Pancreas (tissue), 10 donors: ENCODE measurements at regions not wholly inside any gene's neighbourhood (a gene's known extent, or its start where the extent isn't known, plus 50 kb on each side); places are given as distances from the start of the nearest gene placed in this dataset.

Experiments used
- ATAC-seq, 4 donors: fragments of 200-7000 bp; cut with Tn5 transposase; one replicate each; pipeline versions ENCODE4 v1.8.0 to v1.9.1; 2020; ENCODE audit warnings: mild to moderate bottlenecking in 4 of 4, moderate library complexity in 4 of 4
- DNase-seq, 6 donors: peaks; one replicate each; pipeline ENCODE4 v3.0.0-alpha.2; 2020
- FAIRE-seq: peaks from 2 replicates; lab custom pipeline; 2012; peaks lifted over from hg19 to GRCh38; lab: Jason Lieb, UNC
- H3K27ac ChIP-seq, 4 donors: fragments of 200-600 bp; sonication (generic); 1 replicate in 3 of 4; 2 replicates in 1 of 4; pipeline versions ENCODE4 v1.5.0 to v1.8.0; 2020
- H3K27me3 ChIP-seq, 4 donors: fragments of 200-600 bp; one replicate each; pipeline ENCODE4 v1.8.0; 2021
- H3K36me3 ChIP-seq, 3 donors: fragments of 200-600 bp; sonication (generic) in 1 of 3; one replicate each; pipeline versions ENCODE4 v1.5.0 to v1.8.0; 2020 to 2021
- H3K4me1 ChIP-seq, 3 donors: fragments of 200-600 bp; one replicate each; pipeline ENCODE4 v1.8.0; 2021
- H3K4me3 ChIP-seq, 4 donors: fragments of 200-600 bp; sonication (generic) in 2 of 4; one replicate each; pipeline versions ENCODE4 v1.5.0 to v1.8.0; 2020 to 2021
- H3K9me3 ChIP-seq, 4 donors: fragments of 200-600 bp; one replicate each; pipeline ENCODE4 v1.8.0; 2021
- CTCF ChIP-seq, 4 donors: fragments of 200-600 bp; sonication (generic) in 3 of 4; IDR thresholded peaks; one replicate each; pipeline versions ENCODE4 v1.5.0 to v1.8.0; 2021; ENCODE audit warnings: antibody characterized with exemption in 4 of 4
- WGBS, 2 donors: extraction: QIAGEN DNeasy Blood & Tissue Kit; methylation state at CpG; one replicate each; pipeline ENCODE4 v1.1.7; 2013; 5-methylcytosine and 5-hydroxymethylcytosine counted together
- intact Hi-C, 3 donors: fragments of 100-400 bp; cut with DNase I; formaldehyde crosslinking; loops; one replicate each; pipeline versions ENCODE4 v1.11.1 to v1.14.2; 2022
- donor health status: healthy with polysubstance abuse.
- donor health status: DM: no; HTN: no; CAD: no; lungs with moderate emphysema.
- donor health status: DM: no; HTN: no; CAD: no.
- donor health status: control.
- donor health status: control.
- donor health status: Bipolar disorder and iron deficiency.
- donor health status: DM: yes; HTN: yes; CAD: no.
- donor health status: DM: no; HTN: no; CAD: no.
- donor health status: DM: no; HTN: no; CAD: no.
- donor health status: DM: yes; HTN: yes; CAD: no.

DNA sequence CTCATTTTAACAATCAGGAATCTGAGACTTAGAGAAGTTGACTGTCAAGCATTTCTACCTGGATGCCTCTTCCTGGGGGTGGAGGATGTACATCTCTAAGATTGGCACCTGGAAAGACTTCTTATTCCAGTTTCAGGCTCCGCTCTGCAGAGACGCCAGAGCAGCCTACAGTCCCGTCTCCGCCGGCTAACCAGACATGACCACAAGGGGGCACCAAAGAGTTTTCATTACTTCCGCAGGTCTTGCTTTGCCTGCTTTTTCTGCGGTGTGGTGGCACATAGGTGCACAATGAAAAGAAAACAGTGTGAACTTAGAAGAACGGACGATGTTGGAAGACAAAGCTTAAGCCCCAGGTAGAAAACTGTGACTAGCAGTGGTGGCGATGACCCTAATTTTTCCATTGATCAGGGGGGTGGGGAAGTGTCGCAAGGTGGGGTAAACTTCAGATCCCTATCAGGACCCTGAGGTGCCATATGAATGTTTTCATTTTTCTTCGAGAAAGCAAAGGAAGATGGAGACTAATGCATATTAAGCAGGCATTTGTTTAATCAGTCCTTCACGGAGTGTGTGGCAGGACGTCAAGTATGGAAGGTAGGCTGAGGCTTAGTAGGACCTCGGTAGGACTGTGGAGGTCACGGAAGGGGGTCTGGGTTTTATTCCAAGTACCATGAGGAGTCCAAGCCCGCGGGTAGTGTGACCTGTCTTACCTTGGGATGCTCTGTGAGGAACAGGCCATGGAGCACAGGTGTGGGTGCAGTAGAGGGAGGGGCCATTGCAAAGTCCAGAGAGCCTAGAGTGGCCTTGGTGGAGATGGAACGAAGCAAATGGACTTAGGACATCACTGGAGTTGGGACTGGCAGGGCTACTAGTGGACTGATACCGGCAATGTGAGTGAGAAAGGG lies 60.1 kb upstream of the SORCS3 start:
- intact Hi-C loops, result no loop called here
- no peaks in the 10 kb centered on the region for H3K4me1 ChIP-seq
- H3K27ac ChIP-seq, result no peak overlapping the region
- no peaks in the 10 kb centered on the region for H3K9me3 ChIP-seq
- TF ChIP-seq CTCF (IDR thresholded peaks at IDR 0.05), result peak; percentile 70 to 91 (median 88)
- no peaks in the 10 kb centered on the region for H3K36me3 ChIP-seq
- H3K27me3 ChIP-seq, result peaks cover 0 to 9% (median 0%) of the 10 kb centered on the region in 4 donors
- DNase-seq, result peak; percentile 51 to 84 (median 70)
- peak; percentile 13 for FAIRE-seq
- peak; percentile 80 to 96 (median 94) for ATAC-seq
- WGBS, 2 donors, result 28 to 33% methylated on average over 20 of the region's 20 CpGs
- H3K4me3 ChIP-seq, result no peak overlapping the region

- DNase-seq (no peak), ATAC-seq (no peak), FAIRE-seq (no peak)
- no peak for TF ChIP-seq CTCF (IDR thresholded peaks at IDR 0.05)
- Histone ChIP-seq H3K4me3 (no peak overlapping the region), H3K27me3 (peaks cover 0 to 9% (median 0%) of the 10 kb centered on the region in 4 donors), H3K9me3 (no peaks in the 10 kb centered on the region), H3K4me1 (no peaks in the 10 kb centered on the region), H3K36me3 (no peaks in the 10 kb centered on the region), H3K27ac (no peak overlapping the region)
- WGBS, 2 donors, result 48 to 68% methylated on average over 5 of the region's 5 CpGs
- intact Hi-C loops, result no loop called here
Observed at GRCh38 chr10:104581884-104582601, 59.0 kb upstream of the SORCS3 start.

DNA sequence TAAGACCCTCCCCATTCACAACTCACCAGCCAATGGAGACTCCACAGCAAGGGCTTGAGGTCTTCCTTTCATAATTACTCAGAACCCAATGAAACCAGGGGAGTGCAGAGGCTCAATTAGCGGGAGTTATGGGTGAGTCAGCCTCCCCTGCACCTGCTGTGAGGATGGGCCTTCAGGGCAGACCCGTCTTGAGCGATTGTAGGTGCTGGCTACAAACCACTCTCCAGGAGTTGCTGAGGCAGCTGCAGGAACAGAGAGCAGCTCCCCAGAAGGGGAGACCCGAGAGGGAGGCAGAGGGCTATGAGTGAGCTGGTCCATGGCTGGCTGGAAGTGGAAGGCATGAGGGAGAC lies 58.5 kb upstream of the SORCS3 start:
- Histone ChIP-seq H3K4me3 (no peak overlapping the region), H3K27ac (no peak overlapping the region), H3K4me1 (no peaks in the 10 kb centered on the region), H3K36me3 (no peaks in the 10 kb centered on the region), H3K9me3 (no peaks in the 10 kb centered on the region), H3K27me3 (peaks cover 0 to 9% (median 0%) of the 10 kb centered on the region in 4 donors)
- WGBS, 2 donors, result 46 to 49% methylated on average over 4 of the region's 4 CpGs
- no peak for DNase-seq
- intact Hi-C loops, result no loop called here
- no peak for TF ChIP-seq CTCF (IDR thresholded peaks at IDR 0.05)
- no peak for ATAC-seq
- no peak for FAIRE-seq

DNA sequence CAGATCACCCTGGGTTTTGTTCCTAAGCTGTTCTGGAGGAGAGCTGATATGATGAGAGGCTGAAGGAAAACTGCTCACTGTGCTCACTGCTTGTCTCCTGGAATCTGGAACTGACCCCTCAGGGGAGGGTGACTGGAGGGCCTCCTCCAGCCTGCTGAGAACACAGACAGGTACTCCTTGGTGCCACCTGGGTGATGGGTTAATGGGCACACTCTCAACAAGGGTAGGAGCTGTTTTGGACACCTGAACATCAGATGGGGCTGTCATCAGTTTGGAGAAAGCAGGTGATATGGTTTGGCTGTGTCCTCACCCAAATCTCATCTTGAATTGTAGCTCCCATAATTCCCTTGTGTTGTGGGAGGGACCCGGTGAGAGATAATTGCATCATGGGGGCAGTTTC lies 58.1 kb upstream of the SORCS3 start:
- FAIRE-seq (no peak), ATAC-seq (no peak), DNase-seq (no peak)
- Histone ChIP-seq H3K27ac (no peak overlapping the region), H3K4me1 (no peaks in the 10 kb centered on the region), H3K4me3 (no peak overlapping the region), H3K9me3 (no peaks in the 10 kb centered on the region), H3K27me3 (peaks cover 0 to 10% (median 0%) of the 10 kb centered on the region in 4 donors), H3K36me3 (no peaks in the 10 kb centered on the region)
- 62 to 93% methylated on average over 1 of the region's 1 CpG for WGBS, 2 donors
- intact Hi-C loops, result no loop called here
- TF ChIP-seq CTCF (IDR thresholded peaks at IDR 0.05), result no peak
